ENCODE measurements at regions not wholly inside any gene's neighbourhood (a gene's known extent, or its start where the extent isn't known, plus 50 kb on each side); places are given as distances from the start of the nearest gene placed in this dataset.

- TF ChIP-seq POLR2A (IDR thresholded peaks at IDR 0.05) (no peak), CTCF (IDR thresholded peaks at IDR 0.05) (no peak)
Observed at GRCh38 chr9:26319859-26320258, 572.7 kb downstream of the CAAP1 start.

All from lower leg skin (tissue), 3 donors.